Right lobe of liver (tissue), 6 donors: ENCODE measurements at regions not wholly inside any gene's neighbourhood (a gene's known extent, or its start where the extent isn't known, plus 50 kb on each side); places are given as distances from the start of the nearest gene placed in this dataset.

Experiments
- ATAC-seq, 4 donors: fragments of 200-7000 bp; cut with Tn5 transposase; one replicate each; pipeline ENCODE4 v1.9.1; 2020; ENCODE audit warnings: mild to moderate bottlenecking in 4 of 4, moderate library complexity in 4 of 4
- DNase-seq, 3 donors: peaks; one replicate each; pipeline ENCODE4 v3.0.0-alpha.2; 2020
- H3K27ac ChIP-seq, 3 donors: fragments of 200-600 bp; one replicate each; pipeline ENCODE4 v1.8.0; 2022
- H3K27me3 ChIP-seq, 2 donors: fragments of 200-600 bp; one replicate each; pipeline ENCODE4 v1.8.0; 2022
- H3K36me3 ChIP-seq, 4 donors: fragments of 200-600 bp; sonication (generic) in 1 of 4; one replicate each; pipeline versions ENCODE4 v1.5.1 to v1.8.0; 2017 to 2022; ENCODE audit warnings: control low read depth in 1 of 4
- H3K4me1 ChIP-seq, 4 donors: fragments of 200-600 bp; sonication (generic) in 1 of 4; one replicate each; pipeline versions ENCODE4 v1.5.1 to v1.8.0; 2017 to 2022; ENCODE audit warnings: control low read depth in 1 of 4
- H3K4me3 ChIP-seq, 3 donors: fragments of 200-600 bp; one replicate each; pipeline ENCODE4 v1.8.0; 2022
- H3K9me3 ChIP-seq, 4 donors: fragments of 200-600 bp; sonication (generic) in 1 of 4; one replicate each; pipeline versions ENCODE4 v1.5.1 to v1.8.0; 2017 to 2022; ENCODE audit warnings: control low read depth in 1 of 4
- CTCF ChIP-seq, 4 donors: fragments of 200-600 bp in 3 of 4; fragments of 450-650 bp in 1 of 4; IDR thresholded peaks; one replicate each; pipeline versions ENCODE4 v1.5.1 to v1.8.0; 2016 to 2022; ENCODE audit warnings: antibody characterized with exemption in 4 of 4, mild to moderate bottlenecking in 2 of 4
- POLR2A ChIP-seq: fragments of 450-650 bp; IDR thresholded peaks from one replicate; pipeline ENCODE4 v1.6.1; 2017; ENCODE audit warnings: antibody characterized with exemption, mild to moderate bottlenecking
- WGBS: methylation state at CpG from one replicate; pipeline ENCODE4 v1.1.6; 2018; ENCODE audit warnings: low coverage, low lambda C conversion rate; ENCODE audit not compliant: insufficient coverage; ENCODE audit errors: missing lambda C conversion rate; 5-methylcytosine and 5-hydroxymethylcytosine counted together
- intact Hi-C, 2 donors: fragments of 100-400 bp; cut with DNase I; formaldehyde crosslinking; loops; one replicate each; pipeline versions ENCODE4 v1.11.2 to v1.14.1; 2022
- donor health status: DM: no; HTN: yes; CAD: no.
- donor health status: DM: no; HTN: no; CAD: no.
- donor health status: DM: no; HTN: no; CAD: no.
- donor health status: DM: no; HTN: yes; CAD: no.
- donor health status: DM: no; HTN: yes; CAD: no.

- intact Hi-C loops = no loop called here
- Histone ChIP-seq H3K4me1 (peaks cover 0 to 6% (median 0%) of the 10 kb centered on the region in 4 donors), H3K4me3 (no peak overlapping the region), H3K27me3 (no peaks in the 10 kb centered on the region), H3K27ac (no peak overlapping the region), H3K9me3 (no peaks in the 10 kb centered on the region), H3K36me3 (no peaks in the 10 kb centered on the region)
- WGBS = 6% methylated on average over 6 of the region's 6 CpGs
- TF ChIP-seq POLR2A (no peak), CTCF (IDR thresholded peaks at IDR 0.05) (peak; percentile 31 to 49 (median 42))
- no peak for DNase-seq
- peak; percentile 64 to 75 (median 68) for ATAC-seq
These were observed 94.3 kb upstream of the BMAL1 start for GRCh38 chr11:13183094-13183825.

DNA sequence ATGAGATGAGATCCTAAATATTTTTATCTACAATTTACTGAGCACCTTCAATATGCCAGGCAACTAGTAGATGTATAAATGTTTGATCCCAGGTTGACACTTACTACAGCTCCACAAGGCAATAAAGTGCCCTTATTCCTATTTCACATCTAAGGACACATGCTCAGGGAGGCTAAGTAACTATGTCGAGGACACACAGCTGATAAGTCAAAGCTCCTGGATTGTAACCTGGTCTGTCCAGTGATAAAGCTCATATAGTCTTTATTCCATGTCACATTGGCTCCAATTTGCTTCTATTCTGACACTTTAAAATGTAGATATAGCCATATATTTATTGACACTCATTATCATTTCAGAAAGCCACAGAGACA is 93.8 kb upstream of the BMAL1 start:
- intact Hi-C loops = no loop called here
- Histone ChIP-seq H3K4me3 (no peak overlapping the region), H3K27me3 (no peaks in the 10 kb centered on the region), H3K9me3 (no peaks in the 10 kb centered on the region), H3K36me3 (no peaks in the 10 kb centered on the region), H3K4me1 (peaks cover 0 to 6% (median 0%) of the 10 kb centered on the region in 4 donors), H3K27ac (no peak overlapping the region)
- 100% methylated on average over 1 of the region's 1 CpG for WGBS
- DNase-seq = no peak
- no peak for ATAC-seq
- TF ChIP-seq CTCF (IDR thresholded peaks at IDR 0.05) (no peak), POLR2A (no peak)

DNA sequence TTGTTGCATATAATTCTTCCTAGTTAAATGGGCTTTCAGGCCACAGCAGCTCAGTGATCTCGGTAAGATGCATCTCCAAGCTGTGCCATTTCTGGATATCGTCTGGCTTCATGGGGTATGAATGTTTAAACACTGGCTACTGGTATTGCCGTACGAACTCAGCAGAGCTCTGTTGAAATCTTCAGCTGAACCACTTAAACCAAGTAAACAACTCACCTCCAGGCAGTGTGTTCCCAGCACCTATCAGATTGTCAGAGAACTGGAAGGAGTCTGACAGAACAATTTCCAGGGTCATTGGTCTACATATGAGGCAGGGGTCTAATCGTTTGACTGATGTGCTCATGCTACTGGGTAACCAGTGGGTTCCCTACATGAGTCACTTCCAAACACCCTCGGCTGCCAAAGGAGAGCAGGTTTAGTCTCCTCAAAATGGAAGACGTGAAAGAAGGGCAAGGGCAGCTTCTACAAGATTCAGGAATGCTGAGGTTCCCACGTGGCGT is 93.2 kb upstream of the BMAL1 start:
- Histone ChIP-seq H3K4me3 (no peak overlapping the region), H3K27me3 (no peaks in the 10 kb centered on the region), H3K9me3 (no peaks in the 10 kb centered on the region), H3K4me1 (peaks cover 0 to 6% (median 0%) of the 10 kb centered on the region in 4 donors), H3K36me3 (no peaks in the 10 kb centered on the region), H3K27ac (no peak overlapping the region)
- intact Hi-C loops = no loop called here
- WGBS = 51% methylated on average over 6 of the region's 9 CpGs
- ATAC-seq (no peak), DNase-seq (no peak)
- TF ChIP-seq CTCF (IDR thresholded peaks at IDR 0.05) = no peak
- TF ChIP-seq POLR2A = no peak

DNA sequence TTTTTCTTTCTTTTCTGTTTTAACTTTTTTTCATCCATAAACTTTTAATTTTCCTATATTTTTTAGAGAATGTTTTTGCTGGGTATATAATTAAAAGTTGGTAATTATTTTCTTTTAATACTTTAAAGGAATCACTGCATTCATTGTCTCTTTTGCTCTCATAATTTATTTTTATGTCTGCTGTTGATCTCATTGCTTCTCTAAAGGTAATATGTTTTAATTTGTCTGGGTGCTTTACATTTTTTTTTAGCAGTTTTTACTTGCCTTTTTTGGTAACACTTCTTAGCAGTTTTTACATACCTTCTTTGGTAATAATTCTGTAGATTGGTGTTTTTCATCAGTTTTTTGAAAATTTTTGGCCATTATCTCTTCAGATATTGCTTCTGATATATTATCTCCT is 89.4 kb upstream of the BMAL1 start:
- DNase-seq (no peak), ATAC-seq (no peak)
- Histone ChIP-seq H3K27ac (no peak overlapping the region), H3K36me3 (no peaks in the 10 kb centered on the region), H3K4me1 (peaks cover 0 to 3% (median 0%) of the 10 kb centered on the region in 4 donors), H3K27me3 (no peaks in the 10 kb centered on the region), H3K4me3 (no peak overlapping the region), H3K9me3 (no peaks in the 10 kb centered on the region)
- intact Hi-C loops = no loop called here
- no peak for TF ChIP-seq POLR2A
- no peak for TF ChIP-seq CTCF (IDR thresholded peaks at IDR 0.05)
